ENCODE measurements at regions not wholly inside any gene's neighbourhood (a gene's known extent, or its start where the extent isn't known, plus 50 kb on each side); places are given as distances from the start of the nearest gene placed in this dataset.

- no peak for DNase-seq (ENCODE audit: low read depth)
Observed at GRCh38 chr3:159781867-159782266, 206.8 kb upstream of the IL12A start.

GRCh38 chr3:159782724-159783421 is 205.8 kb upstream of the IL12A start:
- no peak for DNase-seq (ENCODE audit: low read depth)

- no peak for DNase-seq (ENCODE audit: low read depth)
Observed at GRCh38 chr3:159783780-159784742, 204.6 kb upstream of the IL12A start.

- DNase-seq (ENCODE audit: low read depth) = no peak
Observed at GRCh38 chr3:159785273-159785708, 203.3 kb upstream of the IL12A start.

GRCh38 chr3:159786489-159787177 is 202.0 kb upstream of the IL12A start:
- DNase-seq (ENCODE audit: low read depth) = no peak

GRCh38 chr3:159787178-159787574 is 201.5 kb upstream of the IL12A start:
- DNase-seq (ENCODE audit: low read depth) = peak; percentile 34

GRCh38 chr3:159787794-159788205 is 200.8 kb upstream of the IL12A start:
- no peak for DNase-seq (ENCODE audit: low read depth)

GRCh38 chr3:159788291-159788690 is 200.3 kb upstream of the IL12A start:
- no peak for DNase-seq (ENCODE audit: low read depth)

GRCh38 chr3:159789017-159789416 is 199.6 kb upstream of the IL12A start:
- no peak for DNase-seq (ENCODE audit: low read depth)

GRCh38 chr3:159789742-159790635 is 198.6 kb upstream of the IL12A start:
- no peak for DNase-seq (ENCODE audit: low read depth)

GRCh38 chr3:159791336-159791735 is 197.3 kb upstream of the IL12A start:
- DNase-seq (ENCODE audit: low read depth) = no peak

GRCh38 chr3:159792070-159792469 is 196.6 kb upstream of the IL12A start:
- no peak for DNase-seq (ENCODE audit: low read depth)

GRCh38 chr3:159795042-159795441 is 193.6 kb upstream of the IL12A start:
- DNase-seq (ENCODE audit: low read depth) = no peak

GRCh38 chr3:159795681-159796175 is 192.9 kb upstream of the IL12A start:
- no peak for DNase-seq (ENCODE audit: low read depth)

GRCh38 chr3:159796226-159796625 is 192.4 kb upstream of the IL12A start:
- no peak for DNase-seq (ENCODE audit: low read depth)

- DNase-seq (ENCODE audit: low read depth) = peak; percentile 36
Observed at GRCh38 chr3:159796744-159797143, 191.9 kb upstream of the IL12A start.

- DNase-seq (ENCODE audit: low read depth) = no peak
Observed at GRCh38 chr3:159797771-159798170, 190.9 kb upstream of the IL12A start.

GRCh38 chr3:159798951-159799350 is 189.7 kb upstream of the IL12A start:
- DNase-seq (ENCODE audit: low read depth) = no peak

- DNase-seq (ENCODE audit: low read depth) = no peak
Observed at GRCh38 chr3:159800434-159801155, 188.0 kb upstream of the IL12A start.

GRCh38 chr3:159802864-159803263 is 185.8 kb upstream of the IL12A start:
- no peak for DNase-seq (ENCODE audit: low read depth)

All from myocyte (in vitro differentiated cells).